Omental fat pad (tissue), 3 donors: ENCODE measurements at regions not wholly inside any gene's neighbourhood (a gene's known extent, or its start where the extent isn't known, plus 50 kb on each side); places are given as distances from the start of the nearest gene placed in this dataset.
A peak's percentile ranks its signal among the peaks of the same experiment; 100 is the strongest.

Source experiments
- ATAC-seq: fragments of 150-250 bp; one replicate; pipeline ENCODE4 v1.9.1; 2016; ENCODE audit warnings: mild to moderate bottlenecking, moderate library complexity; ENCODE audit not compliant: low FRiP score
- DNase-seq: peaks from one replicate; pipeline ENCODE4 v3.0.0-alpha.2; 2019; ENCODE audit warnings: low spot score
- TF ChIP-seq, protein P1 (sequence below), 3 donors: fragments of 450-650 bp; IDR thresholded peaks; one replicate each; pipeline ENCODE4 v1.5.1; 2016 to 2017; ENCODE audit warnings: antibody characterized with exemption in 3 of 3, mild to moderate bottlenecking in 3 of 3, moderate library complexity in 2 of 3

DNA sequence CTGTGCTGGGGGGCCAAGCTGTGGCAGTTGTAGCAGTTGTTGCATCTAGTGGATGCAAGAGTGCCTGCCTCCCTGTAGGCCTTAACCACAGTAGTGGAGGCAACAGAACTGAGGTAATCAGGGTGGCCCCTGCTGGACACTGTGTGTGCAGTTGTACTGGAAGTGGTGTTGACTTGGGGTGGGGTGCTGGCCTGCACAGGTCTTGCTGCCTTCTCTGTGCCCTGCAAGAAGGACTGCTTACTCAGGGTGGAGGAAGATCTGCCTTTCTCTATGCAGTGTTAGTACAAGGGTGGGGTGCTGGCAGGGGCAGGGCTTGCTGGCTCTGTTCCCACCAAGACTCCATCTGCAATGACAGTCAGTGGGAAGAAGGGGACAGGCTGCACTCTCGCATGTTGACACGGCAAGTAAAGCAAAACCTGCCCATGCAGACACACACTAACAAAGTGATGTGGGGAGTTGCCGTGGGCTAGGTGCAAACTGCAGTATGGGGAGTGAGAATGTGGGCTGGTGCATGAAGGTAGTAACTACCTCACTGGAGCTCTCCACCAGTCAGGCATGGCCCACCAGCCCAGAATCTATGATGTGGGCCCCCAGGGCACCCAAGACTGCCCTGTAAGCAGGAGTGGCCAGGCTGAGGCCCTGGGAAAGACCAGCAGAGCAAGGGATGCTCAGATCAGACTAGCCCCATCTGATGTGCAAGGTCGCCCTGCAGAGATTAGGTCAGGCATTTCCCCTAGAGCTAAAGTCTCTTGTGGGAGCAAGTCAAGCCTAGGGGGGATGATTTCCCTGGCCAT is 594.9 kb downstream of the TECRL start:
- ATAC-seq (peak; percentile 23), DNase-seq (no peak)
- TF ChIP-seq, protein P1, sequence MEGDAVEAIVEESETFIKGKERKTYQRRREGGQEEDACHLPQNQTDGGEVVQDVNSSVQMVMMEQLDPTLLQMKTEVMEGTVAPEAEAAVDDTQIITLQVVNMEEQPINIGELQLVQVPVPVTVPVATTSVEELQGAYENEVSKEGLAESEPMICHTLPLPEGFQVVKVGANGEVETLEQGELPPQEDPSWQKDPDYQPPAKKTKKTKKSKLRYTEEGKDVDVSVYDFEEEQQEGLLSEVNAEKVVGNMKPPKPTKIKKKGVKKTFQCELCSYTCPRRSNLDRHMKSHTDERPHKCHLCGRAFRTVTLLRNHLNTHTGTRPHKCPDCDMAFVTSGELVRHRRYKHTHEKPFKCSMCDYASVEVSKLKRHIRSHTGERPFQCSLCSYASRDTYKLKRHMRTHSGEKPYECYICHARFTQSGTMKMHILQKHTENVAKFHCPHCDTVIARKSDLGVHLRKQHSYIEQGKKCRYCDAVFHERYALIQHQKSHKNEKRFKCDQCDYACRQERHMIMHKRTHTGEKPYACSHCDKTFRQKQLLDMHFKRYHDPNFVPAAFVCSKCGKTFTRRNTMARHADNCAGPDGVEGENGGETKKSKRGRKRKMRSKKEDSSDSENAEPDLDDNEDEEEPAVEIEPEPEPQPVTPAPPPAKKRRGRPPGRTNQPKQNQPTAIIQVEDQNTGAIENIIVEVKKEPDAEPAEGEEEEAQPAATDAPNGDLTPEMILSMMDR (IDR thresholded peaks at IDR 0.05) = no peak

DNA sequence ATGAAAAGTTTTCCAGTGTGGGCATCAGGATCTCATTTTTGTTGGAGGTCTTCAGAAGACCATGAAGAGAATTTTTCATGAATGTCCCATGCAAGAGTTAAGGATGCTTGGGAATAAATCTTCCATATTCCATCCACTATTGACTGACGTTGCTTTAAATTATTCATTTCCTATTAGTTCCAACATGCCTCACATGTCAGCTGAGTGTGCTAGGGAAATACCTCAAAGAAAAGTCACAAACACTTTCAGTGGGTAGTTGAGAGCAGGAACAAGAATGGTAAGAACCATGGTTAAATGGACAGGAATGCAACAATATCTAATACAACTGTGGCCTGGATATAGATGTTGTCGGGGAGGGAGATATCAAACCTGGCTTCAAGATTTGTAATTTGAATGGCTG is 610.1 kb downstream of the TECRL start:
- no peak for DNase-seq
- ATAC-seq = no peak
- TF ChIP-seq, protein P1 (IDR thresholded peaks at IDR 0.05) = no peak

DNA sequence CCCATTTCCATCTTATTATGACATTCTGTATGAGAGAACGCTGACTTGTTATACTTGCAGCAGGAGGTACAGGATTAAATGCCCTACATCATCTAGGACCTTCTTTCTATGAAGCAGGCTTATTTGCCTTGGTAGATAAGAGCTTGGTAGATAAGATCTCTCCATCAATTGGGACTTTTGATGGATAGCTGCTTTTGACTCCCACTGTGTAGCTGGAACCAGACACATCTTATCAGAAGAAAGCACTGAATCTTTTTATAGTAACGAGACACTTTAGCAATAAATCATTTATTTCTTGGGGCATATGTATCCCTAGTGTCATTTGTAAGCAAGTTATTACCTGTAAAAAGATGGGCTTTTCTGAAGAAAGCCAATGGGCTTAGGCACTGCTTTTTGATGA is 613.9 kb downstream of the TECRL start:
- DNase-seq (no peak), ATAC-seq (no peak)
- TF ChIP-seq, protein P1 (IDR thresholded peaks at IDR 0.05) = no peak

DNA sequence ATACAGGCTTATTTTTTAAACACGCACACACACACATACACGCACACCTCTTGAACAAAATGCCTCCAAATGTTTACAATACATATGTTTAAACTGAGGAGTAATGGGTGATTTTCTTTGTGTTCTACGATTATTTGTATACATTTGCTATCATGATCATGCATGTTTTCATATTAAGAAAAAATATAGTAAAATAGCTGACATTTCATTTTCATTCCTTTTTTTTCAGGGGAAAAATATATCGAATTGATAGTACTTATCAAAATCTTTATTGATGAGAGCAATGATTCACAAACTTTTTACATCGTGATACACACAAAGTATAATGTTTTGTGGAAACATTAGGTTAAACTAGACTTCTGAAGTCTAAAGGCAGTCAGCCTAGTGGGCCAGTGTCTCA is 618.9 kb downstream of the TECRL start:
- ATAC-seq = no peak
- DNase-seq = no peak
- TF ChIP-seq, protein P1 (IDR thresholded peaks at IDR 0.05) = no peak

DNA sequence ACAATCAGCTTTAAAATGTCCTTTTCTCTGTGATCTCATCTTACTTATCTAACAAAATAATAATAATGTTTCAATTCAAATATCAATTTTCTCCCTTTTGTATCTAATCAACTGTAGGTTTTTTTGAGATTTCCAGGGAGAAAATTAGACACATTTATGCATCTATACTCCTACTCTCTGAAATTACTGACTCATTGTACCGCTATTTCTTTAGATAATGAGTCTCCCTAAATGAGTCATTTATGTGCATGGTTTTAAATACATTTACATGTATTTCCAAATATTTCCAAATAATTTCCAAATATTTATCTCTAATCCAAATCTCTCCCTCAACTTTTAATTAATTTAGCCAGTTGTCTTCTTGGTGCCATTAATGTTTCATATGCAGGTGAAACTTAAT is 621.0 kb downstream of the TECRL start:
- ATAC-seq = no peak
- TF ChIP-seq, protein P1 (IDR thresholded peaks at IDR 0.05) = no peak
- DNase-seq = no peak

DNA sequence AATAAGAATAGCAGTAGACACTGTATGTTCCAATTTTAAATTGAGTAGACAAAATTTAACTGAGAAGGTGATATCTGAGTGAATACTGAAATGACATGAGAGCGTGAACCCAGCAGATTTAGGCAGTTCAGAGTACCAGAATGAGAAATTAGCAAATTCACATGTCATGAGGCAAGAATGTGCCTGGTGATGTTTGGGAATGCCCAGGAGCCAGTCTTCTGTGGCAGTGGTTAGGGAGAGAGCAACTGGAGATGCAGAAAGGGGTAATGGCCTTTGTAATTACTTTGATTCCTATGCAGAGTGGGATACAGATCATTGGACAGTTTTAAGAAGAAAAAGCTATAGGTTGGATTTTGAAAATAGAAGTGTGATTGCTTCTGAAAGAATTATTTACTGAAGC is 621.9 kb downstream of the TECRL start:
- ATAC-seq (no peak), DNase-seq (no peak)
- TF ChIP-seq, protein P1 (IDR thresholded peaks at IDR 0.05) = no peak

DNA sequence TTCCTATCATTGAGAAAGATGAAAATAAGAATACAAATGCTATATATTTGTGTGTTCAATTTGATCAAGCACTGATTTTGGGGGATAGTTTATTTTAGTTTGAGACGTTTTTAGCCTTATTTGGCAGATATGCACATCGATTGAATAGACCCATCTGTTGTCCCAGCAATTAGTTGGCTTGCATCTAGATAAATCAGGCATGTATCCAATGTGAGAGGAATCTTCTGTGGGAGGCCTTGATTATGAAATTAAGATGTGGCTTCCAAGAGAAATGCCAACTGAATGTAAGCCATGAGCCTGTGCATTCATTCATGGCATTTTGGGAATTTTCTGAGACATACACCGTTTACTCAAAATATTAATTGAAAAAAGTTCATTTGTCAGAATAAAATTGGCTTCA is 623.1 kb downstream of the TECRL start:
- no peak for DNase-seq
- no peak for ATAC-seq
- TF ChIP-seq, protein P1 (IDR thresholded peaks at IDR 0.05) = no peak
